NCI-H1105 (cell line): ENCODE measurements at regions not wholly inside any gene's neighbourhood (a gene's known extent, or its start where the extent isn't known, plus 50 kb on each side); places are given as distances from the start of the nearest gene placed in this dataset.

ENCODE experiments used
- DNase-seq: peaks from one replicate; lab custom pipeline; 2025; lab: John Stamatoyannopoulos, UW

DNA sequence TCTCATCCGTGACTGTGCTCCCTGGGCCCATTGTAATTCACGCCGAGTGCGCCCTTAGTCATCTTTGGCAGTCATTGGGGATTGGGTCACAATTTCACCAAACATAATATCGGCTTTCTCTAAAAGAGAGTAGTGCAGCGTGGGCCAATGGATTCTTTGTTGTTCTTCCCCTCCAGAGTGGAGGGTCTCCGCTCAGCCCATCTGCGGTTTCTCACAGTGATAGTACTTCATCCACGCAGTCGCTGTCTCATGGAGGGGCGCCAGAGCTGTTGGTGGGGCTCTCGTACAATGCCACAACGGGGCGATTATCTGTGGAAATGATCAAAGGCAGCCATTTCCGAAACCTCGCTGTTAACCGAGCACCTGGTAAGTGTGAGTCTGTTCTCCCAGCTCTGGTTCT, 321.8 kb downstream of the SNAPC1 start:
- no peak for DNase-seq

DNA sequence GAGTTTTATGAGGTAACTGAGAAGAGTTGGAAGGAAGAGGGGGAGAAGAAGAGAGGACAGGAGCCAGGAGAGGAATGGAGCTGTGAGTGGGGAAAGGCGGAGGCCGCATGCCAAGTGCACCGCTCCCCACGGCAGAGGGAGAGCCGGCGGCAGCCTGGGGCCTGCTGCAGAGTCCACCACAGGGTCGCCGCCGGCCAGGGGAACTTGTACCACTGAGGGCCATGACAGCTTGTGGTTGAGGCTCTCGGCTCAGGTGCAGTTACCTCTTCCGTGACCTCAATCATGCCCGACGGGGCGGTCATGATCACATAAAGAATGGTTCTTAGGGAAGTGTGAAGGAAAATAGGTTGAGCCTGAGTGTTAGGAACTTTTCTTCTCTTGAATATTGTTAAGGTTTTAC, 325.0 kb downstream of the SNAPC1 start:
- DNase-seq: no peak

DNA sequence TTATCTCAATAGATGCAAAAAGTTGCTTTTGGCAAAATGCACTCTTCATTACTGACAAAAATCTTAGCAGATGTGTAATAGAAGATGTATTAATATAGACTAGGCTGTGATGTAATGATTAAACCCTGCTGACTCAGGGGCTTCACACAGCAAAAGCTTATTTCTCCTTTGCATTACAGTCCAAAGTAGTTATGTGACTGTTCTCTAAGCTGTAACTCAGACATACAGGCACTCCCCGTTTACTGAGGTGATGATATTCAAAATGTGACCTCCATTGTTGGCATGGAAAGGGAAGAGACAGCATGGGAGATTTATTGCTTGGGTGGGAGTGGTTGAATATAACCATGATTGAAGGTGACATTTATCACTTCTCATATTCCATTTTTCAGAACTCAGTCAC, 331.5 kb downstream of the SNAPC1 start:
- DNase-seq: no peak

DNA sequence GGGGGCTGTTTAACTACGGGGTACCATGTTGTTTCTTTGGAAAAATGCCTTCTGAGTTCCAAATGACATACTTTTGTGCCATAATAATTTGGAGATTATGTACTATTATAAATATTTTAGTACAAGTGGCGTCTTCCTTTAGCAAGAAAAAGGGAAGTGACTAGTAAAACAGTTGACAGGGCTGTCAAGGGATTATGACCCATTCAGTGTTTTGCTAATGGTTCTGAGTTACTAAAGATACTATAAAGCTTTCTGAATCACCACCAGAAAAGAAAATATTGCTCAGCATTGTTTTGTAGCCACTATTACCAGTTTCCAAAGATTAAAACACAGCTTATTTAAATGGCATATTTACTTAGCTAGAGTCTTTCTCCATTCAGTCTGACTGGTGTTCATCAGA, 334.9 kb downstream of the SNAPC1 start:
- no peak for DNase-seq

DNA sequence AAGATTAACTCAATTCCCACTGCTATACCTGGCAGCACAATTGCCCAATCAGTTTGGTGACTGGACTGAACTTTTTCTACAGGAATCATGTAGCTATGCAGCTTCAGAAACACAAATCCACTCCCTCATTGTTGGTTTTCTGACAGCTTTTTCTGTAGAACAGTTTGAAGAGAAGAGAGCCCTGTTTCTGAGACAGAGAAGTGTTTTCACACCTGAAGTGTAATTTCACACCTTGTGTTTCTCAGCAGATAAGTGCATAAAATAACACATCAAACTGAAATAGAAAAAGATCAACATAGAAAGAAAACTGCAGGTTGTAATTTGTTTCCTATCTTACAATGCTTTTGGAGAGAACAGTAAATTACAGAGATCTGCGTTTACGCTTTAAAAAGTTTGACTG, 335.6 kb downstream of the SNAPC1 start:
- DNase-seq: no peak

DNA sequence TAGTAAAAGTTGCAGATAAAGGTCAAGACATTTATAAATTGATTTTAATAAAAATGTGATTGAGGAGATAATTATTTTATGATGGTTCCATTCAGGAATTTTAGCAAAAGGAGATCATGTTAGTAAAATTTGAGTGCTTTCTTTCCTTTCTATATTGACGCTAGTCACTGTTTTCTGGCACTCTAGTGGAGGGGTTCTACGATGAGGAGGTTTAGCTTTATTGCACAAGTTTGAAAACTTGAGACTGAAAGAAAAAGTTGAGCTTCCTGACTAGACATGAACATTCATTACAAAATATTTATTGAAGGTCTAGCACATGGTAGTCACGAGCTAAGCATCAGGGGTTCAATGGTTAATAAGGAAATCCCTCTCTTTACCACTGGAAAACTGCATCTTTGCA, 336.1 kb downstream of the SNAPC1 start:
- no peak for DNase-seq

DNA sequence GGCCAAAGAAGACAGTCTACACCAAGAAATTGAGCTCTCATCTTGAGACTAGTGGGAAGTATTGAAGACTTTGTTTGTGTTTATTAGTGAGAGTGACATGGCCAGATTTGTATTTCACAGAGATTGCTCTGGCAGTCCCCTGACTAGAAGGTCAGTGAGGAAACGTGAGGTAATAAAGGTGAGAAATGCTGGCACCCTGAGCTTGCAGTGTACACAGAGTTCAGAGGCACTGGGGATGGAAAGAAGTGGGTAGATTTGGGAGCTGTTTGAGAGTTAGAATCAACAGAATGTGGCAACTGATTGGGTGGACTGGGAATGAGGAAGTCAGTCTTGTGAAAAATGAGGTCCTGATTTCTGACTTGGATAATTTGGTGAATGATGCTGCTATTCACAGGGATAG, 336.9 kb downstream of the SNAPC1 start:
- DNase-seq: no peak

DNA sequence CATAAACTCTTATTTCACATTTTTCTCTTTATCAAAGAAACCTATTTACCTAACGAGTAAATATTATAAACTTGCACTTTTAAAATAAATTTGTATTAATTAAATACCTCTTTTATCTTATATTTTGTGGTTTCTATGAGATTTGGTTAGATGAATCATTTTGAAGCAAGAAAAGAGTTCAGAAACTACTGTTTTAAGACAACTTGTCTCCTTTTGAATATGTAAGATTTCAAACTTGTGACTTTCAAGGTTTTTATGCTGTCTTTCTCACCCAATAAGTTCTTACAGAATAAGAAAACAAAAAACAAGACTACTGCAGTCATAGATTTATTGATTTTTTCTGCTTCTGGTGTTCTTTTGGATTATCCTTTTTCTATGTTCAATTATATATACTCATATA, 339.0 kb downstream of the SNAPC1 start:
- no peak for DNase-seq

DNA sequence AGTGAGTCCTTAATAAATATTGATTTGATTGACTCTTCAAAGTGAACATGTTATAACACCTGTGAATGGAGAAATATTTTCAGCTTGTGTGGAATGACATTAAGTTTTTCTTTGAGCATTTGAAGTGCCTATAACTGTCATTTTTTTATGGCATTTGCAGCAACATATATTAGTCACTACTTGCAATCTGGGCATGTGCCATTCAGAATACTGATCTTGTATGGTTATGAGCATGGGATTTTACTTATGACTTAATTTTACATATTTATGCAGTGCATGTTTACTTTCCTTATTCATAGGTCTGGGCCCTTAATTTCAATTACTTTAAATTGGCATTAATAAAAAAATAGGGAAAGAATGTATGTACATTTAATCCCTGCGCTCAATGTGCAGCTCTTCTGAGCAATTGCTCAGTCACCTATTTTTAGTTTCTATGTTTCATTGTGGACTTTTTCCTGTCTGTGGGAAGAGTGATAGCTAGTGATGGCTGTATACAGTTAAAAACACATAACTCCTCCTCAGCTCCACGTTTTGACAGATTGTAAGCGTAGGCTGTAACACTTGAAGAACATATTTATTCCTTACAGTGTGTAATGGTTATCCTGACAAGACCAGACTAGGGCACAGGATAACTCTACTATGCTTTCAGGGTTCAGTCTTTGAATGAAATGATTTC, 339.6 kb downstream of the SNAPC1 start:
- no peak for DNase-seq

DNA sequence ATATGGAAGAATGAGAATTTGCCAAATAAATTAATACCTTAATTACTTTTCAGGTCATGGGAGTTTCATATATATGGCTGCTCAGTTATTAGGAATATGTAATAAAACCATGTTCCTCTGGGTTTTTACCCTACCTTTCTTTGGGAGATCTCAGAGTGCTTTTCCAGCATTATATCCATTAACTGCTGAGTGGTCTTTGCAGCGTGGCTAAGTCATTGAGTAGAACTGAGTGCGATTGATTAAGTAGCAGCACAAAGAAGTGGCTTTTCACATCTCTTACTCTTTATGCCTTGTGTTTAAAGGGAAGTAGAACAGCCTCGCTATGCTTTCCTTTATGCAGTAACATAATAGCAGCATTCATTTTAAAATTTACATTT, 340.1 kb downstream of the SNAPC1 start:
- no peak for DNase-seq

DNA sequence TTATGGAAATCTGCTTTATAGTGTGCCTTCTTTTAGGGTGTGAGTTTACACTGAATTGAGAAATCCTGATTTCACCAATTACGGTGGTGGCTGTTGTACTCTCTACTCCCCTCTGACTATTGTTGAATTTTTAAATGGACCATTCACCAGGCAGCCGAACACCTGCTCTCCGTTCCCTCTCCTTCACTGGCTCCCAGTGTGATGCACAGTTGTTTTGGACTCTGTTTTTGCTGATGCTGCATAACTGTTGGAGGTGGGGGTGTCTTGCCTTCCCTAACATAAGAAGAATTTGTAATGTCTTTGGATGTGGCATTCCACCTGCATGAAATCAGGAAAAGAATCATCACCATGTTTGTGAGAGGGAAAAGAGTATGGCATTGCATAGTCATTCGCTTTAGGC, 341.2 kb downstream of the SNAPC1 start:
- no peak for DNase-seq

DNA sequence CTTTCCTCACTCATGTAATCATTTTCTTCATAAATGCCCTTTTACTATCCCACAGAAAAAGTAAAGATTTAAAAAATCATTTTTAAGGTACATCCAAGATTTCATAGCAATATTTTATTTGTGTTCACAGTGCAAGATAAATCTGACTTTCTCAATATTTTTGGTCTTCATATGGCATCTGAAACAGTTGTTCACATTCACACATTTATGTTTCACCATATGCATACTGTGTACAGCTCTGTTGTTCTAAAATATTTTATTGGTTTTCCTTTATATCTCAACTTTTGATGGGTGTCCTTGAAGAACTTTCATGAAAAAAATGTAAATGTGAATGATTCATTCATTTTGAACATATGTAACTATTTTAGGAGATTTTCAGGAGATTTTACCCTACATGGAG, 348.7 kb downstream of the SNAPC1 start:
- no peak for DNase-seq

DNA sequence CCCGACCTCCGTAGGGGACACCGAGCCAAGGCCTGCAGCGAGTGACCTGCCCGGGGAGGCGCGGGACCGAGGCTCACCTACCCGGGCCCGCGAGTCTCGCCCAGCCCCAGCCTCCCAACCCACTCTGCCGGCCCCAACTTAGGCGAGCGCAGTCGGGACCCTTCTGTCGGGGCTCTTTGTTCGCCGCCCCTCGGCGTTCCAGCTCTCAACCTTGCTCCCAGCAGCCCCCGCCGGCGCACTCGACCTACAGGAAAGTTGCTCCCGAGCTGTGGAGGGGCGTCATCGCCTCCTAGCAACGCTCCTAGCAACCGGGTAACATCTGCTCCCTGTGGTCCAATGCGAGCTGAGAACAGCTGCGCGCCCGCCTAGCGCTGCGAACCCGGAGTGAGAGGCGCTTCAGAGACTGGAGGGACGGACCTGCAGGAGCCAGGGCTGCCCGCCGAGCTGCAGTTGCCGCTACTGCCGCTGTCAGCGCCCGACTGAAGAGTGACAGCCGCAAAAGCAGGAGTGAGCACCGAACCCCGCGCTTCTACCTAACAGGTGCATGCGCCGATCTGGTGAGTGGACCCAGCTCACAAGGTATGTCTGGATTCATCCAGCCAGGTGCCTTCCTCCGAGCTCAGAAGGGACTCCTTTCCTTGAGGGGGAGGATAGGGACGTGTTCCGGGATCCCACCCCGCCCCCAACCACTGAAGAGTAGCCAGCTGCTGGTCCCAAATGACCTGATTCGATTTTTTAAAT, 355.0 kb downstream of the SNAPC1 start:
- DNase-seq: peak; percentile 94

DNA sequence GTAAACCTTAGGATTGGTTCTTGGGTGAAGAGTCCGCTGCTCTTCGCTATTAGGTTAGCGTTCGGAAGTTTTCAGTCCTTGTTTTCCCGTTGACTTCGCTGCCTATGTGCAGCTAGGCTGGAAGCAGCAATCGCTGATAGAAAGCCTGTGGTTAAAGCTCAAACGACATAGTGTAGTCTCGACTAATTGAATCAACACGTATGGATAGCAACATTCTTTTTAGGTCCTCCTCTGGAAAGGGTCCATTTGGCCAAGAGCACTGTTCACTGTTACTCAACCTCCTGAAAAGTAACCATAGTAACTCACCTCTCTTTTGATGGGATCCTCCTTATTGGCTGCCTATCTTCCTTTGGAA, 355.5 kb downstream of the SNAPC1 start:
- no peak for DNase-seq

DNA sequence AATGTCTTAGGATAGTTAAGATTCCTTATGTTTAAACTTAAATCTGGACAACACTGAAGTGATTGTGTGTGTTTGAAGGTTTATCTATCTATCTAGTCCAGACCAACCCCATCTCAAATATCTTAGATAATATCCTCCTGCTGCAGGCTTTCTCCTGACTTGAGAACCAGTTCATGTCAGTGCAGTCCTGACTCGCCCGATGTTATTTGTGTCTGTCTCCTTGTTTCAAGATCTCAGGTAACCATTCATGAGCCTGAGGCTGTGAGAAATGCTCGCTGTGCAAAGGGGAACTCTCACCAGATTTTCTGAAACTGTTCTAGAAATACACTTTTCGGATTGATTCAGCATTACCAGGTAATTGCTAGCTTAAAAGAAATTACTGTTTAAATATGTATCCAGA, 356.2 kb downstream of the SNAPC1 start:
- DNase-seq: no peak

DNA sequence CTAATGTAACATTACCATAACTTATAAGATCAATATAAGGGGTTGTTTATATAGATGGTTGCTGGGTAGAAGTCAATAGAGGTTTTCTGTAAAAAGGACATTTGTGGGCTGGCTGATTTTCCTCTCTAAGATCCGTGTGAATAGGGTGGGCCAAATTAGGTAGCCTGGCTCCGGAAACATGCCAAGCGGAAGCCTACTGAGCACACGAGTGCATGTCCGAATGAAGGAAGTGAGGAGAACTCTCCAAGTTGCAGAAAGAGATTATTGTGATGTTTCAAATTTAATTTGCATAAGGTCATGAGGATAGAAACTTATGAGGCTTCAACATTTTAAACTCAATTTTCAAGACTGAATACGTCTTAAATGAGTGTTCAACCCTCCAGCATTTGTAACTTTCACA, 356.7 kb downstream of the SNAPC1 start:
- no peak for DNase-seq

DNA sequence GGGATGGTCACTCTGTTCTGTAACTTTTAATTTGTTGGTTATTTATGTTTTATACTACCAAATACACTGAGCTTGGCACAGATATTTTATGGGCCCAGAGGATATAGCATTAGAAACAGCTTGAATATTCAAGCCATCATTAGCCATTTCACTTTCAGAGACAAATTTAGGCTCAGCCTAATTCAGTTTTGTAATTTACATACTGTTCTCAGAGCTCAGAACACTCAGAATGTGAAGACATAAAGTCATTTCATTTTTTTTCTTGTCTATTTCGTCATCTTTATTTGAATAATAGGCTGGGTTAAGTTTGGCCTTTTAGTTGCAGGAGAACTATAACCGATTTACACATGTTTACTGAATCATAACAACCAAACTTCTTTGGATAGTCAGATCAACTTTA, 361.7 kb downstream of the SNAPC1 start:
- no peak for DNase-seq

DNA sequence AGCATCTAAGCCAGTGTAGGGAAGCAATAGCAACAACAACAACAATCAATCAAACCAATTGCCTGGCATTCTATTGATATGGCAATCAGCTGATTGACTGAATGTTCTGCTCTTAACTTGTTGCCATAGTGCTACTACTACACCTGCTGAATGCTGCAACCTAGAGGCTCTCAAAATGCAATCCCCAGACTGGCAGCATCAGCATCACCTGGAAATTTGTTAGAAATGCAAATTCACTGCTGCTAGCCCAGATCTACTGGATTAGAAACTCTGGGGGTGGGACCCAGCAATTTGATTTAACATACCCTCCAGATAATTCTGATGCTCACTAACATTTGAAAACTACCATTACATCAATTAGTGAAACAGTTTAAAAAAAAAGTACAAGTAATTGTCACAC, 363.6 kb downstream of the SNAPC1 start:
- no peak for DNase-seq

DNA sequence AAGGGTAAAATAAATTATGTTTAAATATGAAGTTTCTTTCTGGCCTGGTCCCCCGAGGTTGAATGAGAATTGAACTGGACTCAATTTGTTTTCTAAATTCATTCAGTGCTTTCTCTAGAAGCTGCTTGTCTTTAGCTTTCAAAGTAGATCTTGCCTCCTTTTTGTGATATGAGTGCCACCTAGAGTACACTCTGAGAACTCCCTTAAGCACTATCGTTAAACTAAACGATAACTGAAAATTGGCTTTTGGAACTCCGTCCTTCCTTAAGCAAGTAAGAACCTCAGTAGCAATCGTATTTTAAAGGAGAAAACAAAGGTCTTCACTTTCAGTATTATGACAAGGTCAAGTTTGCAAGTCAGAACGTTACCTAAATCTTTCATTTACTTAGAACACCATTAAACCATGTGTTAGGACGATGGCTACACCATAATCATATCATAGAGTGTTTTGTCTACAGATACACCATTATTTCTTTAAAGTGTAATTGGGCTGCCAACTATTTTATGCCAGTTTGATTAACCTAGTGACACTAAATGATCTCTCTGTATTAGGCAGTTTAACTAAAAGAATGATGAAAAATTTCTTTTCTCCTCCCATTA, 364.8 kb downstream of the SNAPC1 start:
- DNase-seq: peak; percentile 65

DNA sequence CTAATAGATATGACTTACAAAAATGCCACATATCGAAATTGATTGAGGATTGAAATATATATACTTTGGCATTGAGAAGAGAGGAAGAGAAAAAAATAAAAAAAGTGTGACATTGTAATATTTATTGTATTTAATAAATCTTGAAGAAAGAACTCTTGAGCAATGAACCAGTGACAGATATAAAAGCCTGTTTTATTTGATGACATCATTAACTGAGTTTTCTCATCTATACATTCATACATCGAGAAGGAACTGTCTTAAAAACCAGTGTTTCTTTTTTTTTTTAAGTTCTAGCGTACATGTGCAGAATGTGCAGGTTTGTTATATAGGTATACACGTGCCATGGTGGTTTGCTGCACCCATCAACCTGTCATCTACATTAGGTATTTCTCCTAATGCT, 368.2 kb downstream of the SNAPC1 start:
- no peak for DNase-seq

DNA sequence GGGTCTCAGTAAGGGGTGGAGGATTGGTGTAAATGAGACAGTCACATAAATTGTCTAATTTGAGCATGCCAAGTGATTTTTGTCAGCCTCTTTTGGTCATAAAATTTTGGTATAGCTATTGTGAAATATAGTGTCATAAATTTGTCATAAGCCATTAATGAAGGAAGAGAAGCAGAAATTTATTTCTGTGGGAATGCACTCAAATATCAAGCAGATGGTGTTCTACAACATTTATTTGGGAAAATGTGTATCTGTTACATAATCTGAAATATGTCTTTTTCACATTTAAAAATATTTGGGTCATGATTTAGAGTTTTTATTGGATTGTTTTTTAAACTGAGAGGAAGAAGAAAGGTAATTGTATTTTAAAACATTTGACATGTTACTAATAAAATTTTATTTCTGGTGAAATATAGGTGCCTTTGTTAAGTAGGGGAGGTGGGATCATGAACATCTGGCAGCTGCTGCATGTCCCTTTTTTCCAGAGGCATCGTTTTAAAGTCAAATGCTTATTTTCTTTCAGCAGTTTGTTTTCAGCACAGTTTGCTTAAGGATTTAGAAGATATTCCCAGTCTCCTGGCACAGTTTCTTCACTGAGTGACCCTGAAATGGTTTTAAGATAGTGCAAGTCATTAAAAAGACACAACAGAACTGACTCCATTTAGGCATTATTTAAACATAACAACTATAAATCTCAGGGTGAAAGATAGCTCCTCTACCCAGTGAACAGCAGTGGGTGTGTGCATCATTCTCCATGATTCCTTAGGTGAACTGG, 371.7 kb downstream of the SNAPC1 start:
- no peak for DNase-seq

DNA sequence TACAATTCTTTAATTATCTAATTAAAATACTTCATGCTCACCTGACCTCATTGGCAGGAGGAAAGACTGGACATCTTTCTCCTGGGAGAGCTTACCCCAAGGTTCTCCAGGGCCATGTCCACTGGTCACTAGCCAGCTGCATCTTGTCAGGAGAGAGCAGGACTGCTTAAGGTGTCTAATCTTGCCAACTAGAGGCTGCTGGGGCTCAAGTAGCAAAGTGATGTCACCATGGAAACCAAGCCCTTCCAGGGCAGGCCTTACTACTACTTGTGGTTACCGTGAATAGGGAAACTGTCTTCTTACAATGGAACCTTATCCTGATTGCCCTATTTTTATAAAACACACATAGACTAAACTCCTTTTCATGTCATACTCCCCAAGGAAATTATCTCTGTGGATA, 376.4 kb downstream of the SNAPC1 start:
- DNase-seq: no peak

DNA sequence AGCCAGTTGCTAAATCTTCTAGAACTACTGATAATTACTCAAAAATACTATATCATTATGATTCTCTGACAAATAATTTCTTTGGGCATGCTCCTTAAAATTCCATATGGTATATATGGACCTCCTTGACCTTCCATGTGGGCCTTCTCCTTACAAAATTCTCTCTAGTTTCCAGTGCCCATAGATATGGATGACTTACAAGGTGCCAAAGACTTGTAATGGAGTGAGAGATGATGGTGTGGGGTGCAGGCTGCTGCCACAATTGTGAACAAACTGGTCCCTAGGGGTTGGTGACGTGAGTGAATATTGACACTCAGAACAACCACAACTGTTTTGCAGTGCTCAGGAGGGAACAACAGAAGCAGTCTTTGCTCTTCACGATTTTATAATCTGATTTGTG, 378.9 kb downstream of the SNAPC1 start:
- no peak for DNase-seq
